Activated CD4-positive, alpha-beta T cell treated with anti-CD3 and anti-CD28 coated beads, Interleukin-2, Interleukin-4, amounts not matched to agents 100 ng/mL and 50 ng/mL, durations not matched to agents 16 hours and 8 hours (primary cell): ENCODE measurements at regions not wholly inside any gene's neighbourhood (a gene's known extent, or its start where the extent isn't known, plus 50 kb on each side); places are given as distances from the start of the nearest gene placed in this dataset.

Source experiments
- DNase-seq: peaks from one replicate; pipeline ENCODE4 v3.0.0-alpha.2; 2020; ENCODE audit warnings: low spot score

DNA sequence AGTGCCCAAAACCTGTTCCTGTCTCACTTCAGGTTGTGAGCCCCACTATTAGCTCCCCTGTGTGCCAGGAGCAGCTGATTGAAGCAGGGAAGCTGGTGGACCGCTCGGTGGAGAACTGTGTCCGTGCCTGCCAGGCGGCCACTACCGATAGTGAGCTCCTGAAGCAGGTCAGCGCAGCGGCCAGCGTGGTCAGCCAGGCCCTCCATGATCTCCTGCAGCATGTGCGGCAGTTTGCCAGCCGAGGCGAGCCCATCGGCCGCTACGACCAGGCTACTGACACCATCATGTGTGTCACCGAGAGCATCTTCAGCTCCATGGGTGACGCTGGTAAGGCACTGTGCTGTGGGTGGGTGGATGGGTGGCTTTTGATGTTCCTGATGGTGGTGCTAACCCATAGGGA lies 334.1 kb upstream of the TPM1 start:
- no peak for DNase-seq

DNA sequence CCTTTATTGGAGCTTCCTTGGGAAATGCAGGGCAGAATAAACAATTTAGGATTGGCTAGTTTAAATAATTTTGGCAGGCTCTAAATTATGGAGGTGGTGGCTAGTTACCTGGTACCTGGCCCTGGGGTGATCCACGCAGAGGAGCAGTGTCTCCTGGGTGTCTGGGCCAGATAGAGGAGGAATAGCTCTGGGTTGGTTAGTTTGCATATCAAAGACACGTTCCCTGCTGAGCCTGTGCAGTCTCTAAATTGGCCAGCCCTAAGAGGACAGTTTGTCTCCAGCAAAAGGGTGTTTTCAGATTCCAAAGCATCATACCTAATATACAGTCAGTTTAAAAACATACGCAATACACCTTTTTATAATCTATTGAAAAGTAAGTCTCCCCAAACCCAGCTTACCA lies 333.3 kb upstream of the TPM1 start:
- DNase-seq, result no peak

GRCh38 chr15:62711691-62712454 lies 330.7 kb upstream of the TPM1 start:
- DNase-seq, result peak; percentile 27

- DNase-seq, result no peak
These were observed 330.1 kb upstream of the TPM1 start for GRCh38 chr15:62712455-62712839.

- no peak for DNase-seq
These were observed 326.6 kb upstream of the TPM1 start for GRCh38 chr15:62715946-62716345.

- DNase-seq, result no peak
These were observed 325.1 kb upstream of the TPM1 start for GRCh38 chr15:62717496-62717895.

DNA sequence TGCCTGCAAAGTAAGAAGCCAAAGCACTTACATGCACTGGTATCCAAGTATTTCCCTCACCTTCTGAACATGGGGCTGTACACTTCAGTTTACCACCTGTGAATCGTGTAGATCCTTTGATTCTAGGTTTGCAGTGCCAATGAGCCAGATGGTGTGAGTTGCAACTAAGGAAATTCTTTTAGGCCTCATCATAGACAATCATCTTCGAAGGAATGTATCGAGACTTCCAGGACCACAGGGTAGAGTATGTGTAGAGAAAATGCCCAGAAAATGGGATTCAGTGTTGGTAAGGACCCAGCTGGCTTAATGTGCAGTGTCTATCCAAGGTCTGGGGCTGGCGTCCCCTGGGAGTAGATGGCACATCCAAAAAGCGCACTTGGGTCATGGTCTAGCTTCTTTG lies 323.2 kb upstream of the TPM1 start:
- DNase-seq, result no peak

DNA sequence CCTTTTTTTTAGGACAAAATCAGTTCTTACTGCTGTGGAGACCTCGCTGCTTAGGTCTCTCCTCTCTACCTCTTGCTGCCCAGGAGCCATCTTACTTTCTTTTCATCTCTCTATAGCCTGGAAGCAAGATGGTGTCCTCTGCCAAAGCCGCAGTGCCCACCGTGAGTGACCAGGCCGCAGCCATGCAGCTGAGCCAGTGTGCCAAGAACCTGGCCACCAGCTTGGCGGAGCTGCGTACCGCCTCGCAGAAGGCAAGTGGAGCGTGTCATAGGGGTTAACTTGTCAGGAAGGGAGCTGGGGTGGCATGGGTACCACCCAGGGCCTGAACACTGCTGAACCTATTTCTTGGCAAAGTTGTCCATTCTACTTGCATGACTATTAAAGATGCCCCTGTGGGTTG lies 320.3 kb upstream of the TPM1 start:
- DNase-seq, result no peak

DNA sequence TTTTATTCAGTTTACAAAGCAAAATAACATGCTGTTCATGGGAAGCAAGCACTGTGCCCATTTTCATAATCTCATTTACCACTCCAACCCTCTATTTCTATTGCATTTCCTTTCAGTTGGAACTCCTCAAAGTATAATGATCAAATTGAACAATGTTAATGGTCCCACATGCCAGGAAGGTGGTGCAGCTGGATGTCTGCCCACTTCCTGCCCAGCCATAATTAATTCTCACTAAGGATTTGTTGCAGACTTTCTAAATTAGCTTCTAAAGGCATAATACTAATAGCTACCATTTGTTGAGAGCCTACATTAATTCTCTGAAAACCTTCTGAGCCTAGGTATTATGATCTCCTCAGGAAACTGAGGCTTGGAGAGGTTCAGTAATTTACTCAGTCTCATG lies 316.1 kb upstream of the TPM1 start:
- DNase-seq, result no peak

DNA sequence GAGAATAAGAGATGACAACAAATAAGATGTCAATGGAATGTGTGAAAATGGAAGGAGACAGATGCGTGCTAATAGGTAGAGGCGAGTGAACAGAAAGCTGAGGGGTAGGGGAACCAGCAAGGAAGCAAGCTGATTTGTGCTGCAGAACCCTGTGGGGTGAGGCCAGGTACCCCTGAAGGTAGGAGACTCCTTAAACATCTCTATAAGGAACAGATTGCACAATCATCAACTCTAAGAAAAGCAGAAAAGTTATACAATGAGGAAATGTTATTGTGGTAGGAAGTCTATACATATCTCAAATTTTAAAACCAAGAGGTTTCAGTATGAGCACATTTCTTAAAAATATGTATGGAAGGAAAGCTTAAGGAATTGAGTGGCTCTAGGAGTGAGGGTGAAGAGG lies 315.0 kb upstream of the TPM1 start:
- no peak for DNase-seq

- no peak for DNase-seq
These were observed 311.7 kb upstream of the TPM1 start for GRCh38 chr15:62730825-62731224.

- no peak for DNase-seq
These were observed 310.5 kb upstream of the TPM1 start for GRCh38 chr15:62732078-62732477.

DNA sequence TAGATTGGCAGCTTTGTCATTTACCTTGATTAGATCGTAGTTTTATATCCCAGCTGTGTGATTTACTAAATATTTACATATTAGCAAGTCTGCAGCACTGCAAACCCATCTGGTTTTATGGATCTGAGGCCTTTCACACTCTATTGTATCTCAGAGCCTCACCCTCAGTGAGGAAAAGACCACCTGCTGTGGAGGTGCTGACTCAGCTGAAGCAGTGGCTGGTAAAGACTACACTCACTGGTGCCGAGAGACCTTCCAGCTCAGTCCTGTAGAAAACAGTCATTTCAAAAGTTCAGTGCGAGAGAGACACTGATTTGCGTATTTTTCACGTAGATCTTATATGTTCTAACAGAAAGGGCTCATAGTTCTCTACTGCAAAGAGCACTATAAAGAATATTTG lies 307.8 kb upstream of the TPM1 start:
- DNase-seq, result no peak

- DNase-seq, result no peak
These were observed 305.8 kb upstream of the TPM1 start for GRCh38 chr15:62736756-62737155.

DNA sequence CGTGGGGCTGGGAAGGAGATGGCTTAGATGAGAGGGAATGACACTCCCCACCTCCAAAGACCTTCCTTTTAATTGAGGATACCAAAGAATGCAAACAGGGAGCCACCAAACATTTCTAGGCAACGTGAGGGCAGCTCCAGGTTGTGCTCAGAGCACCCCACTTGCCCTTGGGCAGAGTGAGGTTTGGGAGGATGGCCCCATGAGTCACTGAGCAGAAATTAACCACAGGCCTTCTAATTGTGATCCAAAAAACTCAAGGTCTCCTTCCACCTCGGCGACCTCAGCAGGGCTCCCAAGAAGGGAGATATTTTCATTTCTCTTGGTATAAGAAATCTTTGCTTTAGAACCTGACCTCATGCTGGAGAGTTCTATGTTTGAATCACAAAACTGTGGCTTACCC lies 305.0 kb upstream of the TPM1 start:
- no peak for DNase-seq

- DNase-seq, result no peak
These were observed 303.5 kb upstream of the TPM1 start for GRCh38 chr15:62739082-62739481.

GRCh38 chr15:62739507-62739906 lies 303.0 kb upstream of the TPM1 start:
- no peak for DNase-seq

GRCh38 chr15:62740141-62741004 lies 302.2 kb upstream of the TPM1 start:
- DNase-seq, result no peak

GRCh38 chr15:62741106-62741505 lies 301.4 kb upstream of the TPM1 start:
- DNase-seq, result no peak

DNA sequence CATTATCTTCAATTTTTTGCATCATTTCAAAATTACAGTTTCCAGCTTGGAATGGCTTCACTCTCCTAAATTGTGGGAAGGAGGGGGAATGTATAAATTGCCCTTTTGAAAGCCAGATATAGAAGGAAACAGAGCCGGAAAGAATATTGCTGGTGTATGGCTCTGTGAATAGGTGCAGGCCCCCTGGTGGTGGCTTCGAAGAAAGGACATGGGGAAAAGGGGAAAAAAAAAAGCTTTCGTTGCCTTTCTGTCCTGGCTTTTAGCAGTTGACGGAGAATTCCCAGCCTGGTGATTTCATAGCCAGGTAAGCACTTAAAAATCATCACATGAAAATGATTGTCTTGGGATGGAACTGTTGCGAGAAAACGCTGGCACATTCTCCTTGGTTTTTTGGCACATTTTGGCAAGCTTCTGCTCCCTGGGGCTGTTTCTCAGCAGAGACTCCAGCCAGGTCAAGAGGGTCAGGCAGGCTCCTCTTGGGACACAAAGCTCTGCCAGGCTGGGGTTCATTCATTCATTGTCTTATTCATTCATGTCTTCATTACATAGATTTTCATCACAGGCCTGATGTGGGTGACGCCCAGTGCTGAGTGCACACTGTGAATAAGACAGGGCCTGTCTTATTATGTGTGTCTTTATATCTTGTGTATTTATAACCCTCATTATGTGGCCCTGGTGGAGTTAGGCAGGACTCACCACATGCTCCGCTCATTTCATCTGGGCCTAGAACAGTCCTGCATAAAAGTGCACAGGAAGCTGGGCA lies 300.0 kb upstream of the TPM1 start:
- DNase-seq, result peak; percentile 32

DNA sequence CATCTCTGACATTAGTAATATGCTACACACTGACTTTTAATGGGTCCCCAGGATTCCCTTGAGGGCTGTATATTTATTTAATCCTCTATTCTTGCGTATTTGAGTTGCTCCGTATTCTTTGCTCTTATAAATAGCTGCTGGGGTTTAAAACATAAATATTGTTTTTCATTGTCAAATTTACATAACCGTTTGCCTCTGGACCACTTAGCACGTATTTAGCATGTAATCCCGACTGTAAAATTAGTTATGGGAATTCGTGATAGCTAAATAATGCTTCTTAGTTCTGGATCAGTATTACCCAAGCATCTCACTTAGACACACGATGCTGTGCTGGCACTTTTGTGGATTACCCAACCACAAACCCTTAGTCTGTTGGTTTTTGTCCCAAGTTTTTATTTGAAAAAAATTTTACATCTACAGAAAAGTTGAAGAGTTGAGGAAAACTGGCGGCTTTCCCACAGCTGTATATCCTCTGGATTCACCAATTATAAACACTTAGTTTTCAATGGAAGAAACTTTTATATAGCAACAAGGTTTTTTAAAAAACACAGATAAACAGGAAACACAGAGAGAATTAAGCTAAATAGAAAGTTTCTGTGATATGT lies 296.8 kb upstream of the TPM1 start:
- DNase-seq, result no peak

- DNase-seq, result no peak
These were observed 294.4 kb upstream of the TPM1 start for GRCh38 chr15:62748196-62748595.
